ENCODE measurements at regions not wholly inside any gene's neighbourhood (a gene's known extent, or its start where the extent isn't known, plus 50 kb on each side); places are given as distances from the start of the nearest gene placed in this dataset.

- no peak for TF ChIP-seq CTCF (conservative IDR thresholded peaks at IDR 0.05)
- H3K27ac Mint-ChIP-seq (ENCODE audit: unreplicated experiment), result no peak overlapping the region
- H3K27me3 Mint-ChIP-seq (ENCODE audit: low read depth), result no peaks in the 10 kb centered on the region
- peaks cover 24% of the 10 kb centered on the region for H3K4me1 Mint-ChIP-seq
- H3K36me3 Mint-ChIP-seq (ENCODE audit: low read depth), result no peaks in the 10 kb centered on the region
- no peaks in the 10 kb centered on the region for H3K9me3 Mint-ChIP-seq
- H3K4me3 Mint-ChIP-seq, result no peak overlapping the region
- no peak for DNase-seq (ENCODE audit: low read depth, low spot score)
Measured at GRCh38 chr7:41134300-41135255, 568.3 kb downstream of the INHBA start.

- Mint-ChIP-seq H3K4me3 (no peak overlapping the region), H3K27me3 (ENCODE audit: low read depth) (no peaks in the 10 kb centered on the region), H3K27ac (ENCODE audit: unreplicated experiment) (peak overlapping the region; percentile 67), H3K36me3 (ENCODE audit: low read depth) (no peaks in the 10 kb centered on the region), H3K9me3 (no peaks in the 10 kb centered on the region), H3K4me1 (peaks cover 29% of the 10 kb centered on the region)
- no peak for TF ChIP-seq CTCF (conservative IDR thresholded peaks at IDR 0.05)
- DNase-seq (ENCODE audit: low read depth, low spot score), result no peak
Measured at GRCh38 chr7:41133690-41134299, 569.1 kb downstream of the INHBA start.

GRCh38 chr7:41131956-41132355 lies 570.9 kb downstream of the INHBA start:
- H3K4me3 Mint-ChIP-seq, result no peak overlapping the region
- H3K36me3 Mint-ChIP-seq (ENCODE audit: low read depth), result no peaks in the 10 kb centered on the region
- no peak for TF ChIP-seq CTCF (conservative IDR thresholded peaks at IDR 0.05)
- no peaks in the 10 kb centered on the region for H3K27me3 Mint-ChIP-seq (ENCODE audit: low read depth)
- H3K4me1 Mint-ChIP-seq, result peaks cover 29% of the 10 kb centered on the region
- H3K27ac Mint-ChIP-seq (ENCODE audit: unreplicated experiment), result no peak overlapping the region
- no peak for DNase-seq (ENCODE audit: low read depth, low spot score)
- no peaks in the 10 kb centered on the region for H3K9me3 Mint-ChIP-seq

- DNase-seq (ENCODE audit: low read depth, low spot score), result no peak
- Mint-ChIP-seq H3K27ac (ENCODE audit: unreplicated experiment) (no peak overlapping the region), H3K36me3 (ENCODE audit: low read depth) (no peaks in the 10 kb centered on the region), H3K9me3 (no peaks in the 10 kb centered on the region), H3K4me1 (peaks cover 29% of the 10 kb centered on the region), H3K27me3 (ENCODE audit: low read depth) (no peaks in the 10 kb centered on the region), H3K4me3 (no peak overlapping the region)
- TF ChIP-seq CTCF (conservative IDR thresholded peaks at IDR 0.05), result no peak
Measured at GRCh38 chr7:41130561-41131236, 572.2 kb downstream of the INHBA start.

- Mint-ChIP-seq H3K27me3 (ENCODE audit: low read depth) (no peaks in the 10 kb centered on the region), H3K9me3 (no peaks in the 10 kb centered on the region), H3K4me1 (peaks cover 29% of the 10 kb centered on the region), H3K4me3 (no peak overlapping the region), H3K36me3 (ENCODE audit: low read depth) (no peaks in the 10 kb centered on the region), H3K27ac (ENCODE audit: unreplicated experiment) (peak overlapping the region; percentile 46)
- TF ChIP-seq CTCF (conservative IDR thresholded peaks at IDR 0.05), result no peak
- DNase-seq (ENCODE audit: low read depth, low spot score), result no peak
Measured at GRCh38 chr7:41130086-41130485, 572.8 kb downstream of the INHBA start.

All from neural crest cell (in vitro differentiated cells).